IMR-90 (cell line): ENCODE measurements at regions not wholly inside any gene's neighbourhood (a gene's known extent, or its start where the extent isn't known, plus 50 kb on each side); places are given as distances from the start of the nearest gene placed in this dataset.

Source experiments
- ATAC-seq: fragments of 200-7000 bp; cut with Tn5 transposase; 2 replicates; pipeline ENCODE4 v1.9.1; 2020; ENCODE audit warnings: low read depth, mild to moderate bottlenecking, moderate library complexity
- BruUV-seq: library from RNA; stranded (reverse); fragments of 400-500 nt; replicated peaks from 2 replicates; lab custom pipeline; 2021; lab: Mats Ljungman, UMichigan
- CTCF ChIA-PET: fragments of 300-600 bp; formaldehyde crosslinking; extraction: SDS; loops from one replicate; lab custom pipeline; 2021; ENCODE audit warnings: antibody characterized with exemption; lab: Yijun Ruan, JAX
- POLR2A ChIA-PET: fragments of 300-600 bp; sonication (Branson Sonifier 250); formaldehyde crosslinking; loops from one replicate; lab custom pipeline; 2022; ENCODE audit warnings: antibody characterized with exemption; ENCODE audit not compliant: unreplicated experiment; lab: Charles Lee
- DNase-seq: peaks from one replicate; pipeline ENCODE4 v3.0.0; 2013
- H2AFZ ChIP-seq: replicated peaks from 2 replicates; pipeline ENCODE3; 2013; ENCODE audit warnings: low read length, mild to moderate bottlenecking; ENCODE audit not compliant: poor library complexity
- H2AK5ac ChIP-seq: 2 replicates; pipeline ENCODE4 v1.6.1; 2013; ENCODE audit warnings: low read depth, low read length, inconsistent platforms
- H2AK9ac ChIP-seq: replicated peaks from 2 replicates; pipeline ENCODE3; 2013; ENCODE audit warnings: mild to moderate bottlenecking, low read depth, low read length, moderate library complexity; ENCODE audit not compliant: poor library complexity
- H2BK120ac ChIP-seq: 2 replicates; pipeline ENCODE4 v1.6.1; 2013; ENCODE audit warnings: low read depth, low read length, inconsistent platforms
- H2BK15ac ChIP-seq: 3 replicates; pipeline ENCODE4 v1.6.1; 2013; ENCODE audit warnings: low read depth, low read length, inconsistent platforms
- H2BK20ac ChIP-seq: 2 replicates; pipeline ENCODE4 v1.6.1; 2013; ENCODE audit warnings: low read depth, mild to moderate bottlenecking, inconsistent platforms, low read length, moderate library complexity
- H2BK5ac ChIP-seq: 2 replicates; pipeline ENCODE4 v1.6.1; 2013; ENCODE audit warnings: mild to moderate bottlenecking, low read depth, low read length, inconsistent platforms; ENCODE audit not compliant: poor library complexity, severe bottlenecking
- H3K14ac ChIP-seq: replicated peaks from 2 replicates; pipeline ENCODE4 v1.6.1; 2013; ENCODE audit warnings: low read depth, low read length, inconsistent platforms
- H3K18ac ChIP-seq: 2 replicates; pipeline ENCODE4 v1.6.1; 2013; ENCODE audit warnings: low read depth, low read length, control low read depth
- H3K23ac ChIP-seq: 2 replicates; pipeline ENCODE4 v1.6.1; 2013; ENCODE audit warnings: low read depth, low read length, inconsistent platforms
- H3K27ac ChIP-seq: 2 replicates; pipeline ENCODE4 v1.5.1; 2013; ENCODE audit warnings: mild to moderate bottlenecking, control low read depth, low read length; ENCODE audit not compliant: insufficient read depth
- H3K27me3 ChIP-seq: 2 replicates; pipeline ENCODE4 v1.6.1; 2013; ENCODE audit warnings: low read length; ENCODE audit not compliant: control insufficient read depth, insufficient read depth
- H3K36me3 ChIP-seq: 2 replicates; pipeline ENCODE4 v1.6.1; 2013; ENCODE audit warnings: low read length, mixed read lengths; ENCODE audit not compliant: control insufficient read depth, insufficient read depth
- H3K4ac ChIP-seq: 2 replicates; pipeline ENCODE4 v1.6.1; 2013; ENCODE audit warnings: low read depth, low read length, inconsistent platforms
- H3K4me1 ChIP-seq: 2 replicates; pipeline ENCODE4 v1.6.1; 2013; ENCODE audit warnings: low read length, mixed read lengths; ENCODE audit not compliant: control insufficient read depth, insufficient read depth
- H3K4me2 ChIP-seq: 2 replicates; pipeline ENCODE4 v1.6.1; 2013; ENCODE audit warnings: low read depth, mild to moderate bottlenecking, control low read depth, low read length, moderate library complexity
- H3K4me3 ChIP-seq: 2 replicates; pipeline ENCODE4 v1.5.1; 2013; ENCODE audit warnings: low read depth, mild to moderate bottlenecking, control low read depth, low read length, moderate library complexity; ENCODE audit not compliant: insufficient read depth
- H3K56ac ChIP-seq: 2 replicates; pipeline ENCODE4 v1.6.1; 2013; ENCODE audit warnings: low read length, inconsistent platforms; ENCODE audit not compliant: insufficient read depth; ENCODE audit errors: extremely low read depth
- H3K79me1 ChIP-seq, 2 experiments: 2 replicates each; pipeline ENCODE4 v1.6.1; 2013; ENCODE audit warnings: low read length in 2 of 2, inconsistent platforms in 1 of 2, low read depth in 1 of 2
- H3K9ac ChIP-seq: 2 replicates; pipeline ENCODE4 v1.6.1; 2013; ENCODE audit warnings: low read depth, low read length, control low read depth
- H3K9me1 ChIP-seq: 2 replicates; pipeline ENCODE4 v1.6.1; 2013; ENCODE audit warnings: low read length, inconsistent platforms; ENCODE audit not compliant: insufficient read depth
- H3K9me3 ChIP-seq: 2 replicates; pipeline ENCODE4 v1.6.1; 2013; ENCODE audit warnings: low read length; ENCODE audit not compliant: control insufficient read depth, insufficient read depth
- H4K20me1 ChIP-seq: 2 replicates; pipeline ENCODE4 v1.6.1; 2013; ENCODE audit warnings: low read length, inconsistent platforms; ENCODE audit not compliant: insufficient read depth
- H4K5ac ChIP-seq: 2 replicates; pipeline ENCODE4 v1.6.1; 2013; ENCODE audit warnings: mild to moderate bottlenecking, low read depth, low read length, control low read depth
- H4K8ac ChIP-seq, 2 experiments: 2 replicates each; pipeline ENCODE4 v1.6.1; 2013; ENCODE audit warnings: low read depth in 2 of 2, low read length in 2 of 2, control low read depth in 1 of 2, inconsistent platforms in 1 of 2
- H4K91ac ChIP-seq: 2 replicates; pipeline ENCODE4 v1.6.1; 2013; ENCODE audit warnings: low read depth, low read length, inconsistent platforms; ENCODE audit not compliant: insufficient read depth
- BHLHE40 ChIP-seq: fragments of 150-350 bp; IDR thresholded peaks from 2 replicates; pipeline ENCODE4 v1.6.1; 2016; ENCODE audit warnings: mild to moderate bottlenecking, low read depth, low read length
- CEBPB ChIP-seq: IDR thresholded peaks from 2 replicates; pipeline ENCODE4 v1.6.1; 2012; ENCODE audit warnings: low read depth, low read length, improper control_type of control experiment
- CHD1 ChIP-seq: IDR thresholded peaks from 2 replicates; pipeline ENCODE4 v1.6.1; 2012; ENCODE audit warnings: low read depth, low read length, improper control_type of control experiment
- MAFK ChIP-seq: IDR thresholded peaks from 2 replicates; pipeline ENCODE4 v1.6.1; 2012; ENCODE audit warnings: low read depth, low read length, improper control_type of control experiment
- MAZ ChIP-seq: IDR thresholded peaks from 2 replicates; pipeline ENCODE4 v1.6.1; 2012; ENCODE audit warnings: low read depth, mild to moderate bottlenecking, low read length, improper control_type of control experiment, moderate library complexity, borderline replicate concordance
- MXI1 ChIP-seq: IDR thresholded peaks from 2 replicates; pipeline ENCODE4 v1.6.1; 2012; ENCODE audit warnings: low read depth, mild to moderate bottlenecking, low read length, moderate library complexity, borderline replicate concordance
- NFE2L2 ChIP-seq: fragments of 150-350 bp; IDR thresholded peaks from 2 replicates; pipeline ENCODE4 v1.6.1; 2016; ENCODE audit warnings: low read depth, mild to moderate bottlenecking, low read length
- POLR2A ChIP-seq: IDR thresholded peaks from 2 replicates; pipeline ENCODE4 v1.6.1; 2012; ENCODE audit warnings: mild to moderate bottlenecking, low read depth, low read length
- RCOR1 ChIP-seq: IDR thresholded peaks from 2 replicates; pipeline ENCODE4 v1.6.1; 2012; ENCODE audit warnings: mild to moderate bottlenecking, low read length, improper control_type of control experiment; ENCODE audit not compliant: insufficient replicate concordance
- SMC3 ChIP-seq: fragments of 150-350 bp; IDR thresholded peaks from 2 replicates; pipeline ENCODE4 v1.6.1; 2016; ENCODE audit warnings: low read depth, mild to moderate bottlenecking, antibody characterized with exemption, low read length, moderate library complexity
- WGBS, 2 experiments: methylation state at CpG; one replicate each; pipeline versions ENCODE4 v1.1.5 to v1.1.7; 2013; ENCODE audit warnings: missing lambda C conversion rate in 2 of 2; ENCODE audit not compliant: insufficient read length in 1 of 2; ENCODE audit errors: extremely low coverage in 2 of 2; 5-methylcytosine and 5-hydroxymethylcytosine counted together
- dilution Hi-C: fragments of 300-500 bp; cut with HindIII; formaldehyde crosslinking; loops from one replicate; pipeline ENCODE4 v1.14.3; 2018; ENCODE audit warnings: low sequenced_read_pairs; ENCODE audit not compliant: unreplicated experiment
- in situ Hi-C: fragments of 300-500 bp; cut with MboI; formaldehyde crosslinking; loops from 3 replicates; pipeline ENCODE4 v1.14.3; 2019; ENCODE audit warnings: low sequenced_read_pairs, inconsistent platforms, mixed read lengths
- intact Hi-C: fragments of 100-400 bp; cut with micrococcal nuclease; formaldehyde crosslinking; loops from 2 replicates; pipeline ENCODE4 v1.10.0; 2022
- TF ChIP-seq, protein P1 (sequence below): fragments of 150-350 bp; IDR thresholded peaks from 2 replicates; pipeline ENCODE4 v1.6.1; 2017; ENCODE audit warnings: mild to moderate bottlenecking, antibody characterized with exemption, low read length, low read depth
- TF ChIP-seq, protein P2 (sequence below): fragments of 150-350 bp; IDR thresholded peaks from 2 replicates; pipeline ENCODE4 v1.6.1; 2016; ENCODE audit warnings: low read depth, mild to moderate bottlenecking, low read length, moderate library complexity, borderline replicate concordance
- TF ChIP-seq, protein P3 (sequence below): conservative IDR thresholded peaks from 2 replicates; pipeline ENCODE4 v1.5.1; 2012; ENCODE audit warnings: mild to moderate bottlenecking, low read depth, low read length, improper control_type of control experiment

DNA sequence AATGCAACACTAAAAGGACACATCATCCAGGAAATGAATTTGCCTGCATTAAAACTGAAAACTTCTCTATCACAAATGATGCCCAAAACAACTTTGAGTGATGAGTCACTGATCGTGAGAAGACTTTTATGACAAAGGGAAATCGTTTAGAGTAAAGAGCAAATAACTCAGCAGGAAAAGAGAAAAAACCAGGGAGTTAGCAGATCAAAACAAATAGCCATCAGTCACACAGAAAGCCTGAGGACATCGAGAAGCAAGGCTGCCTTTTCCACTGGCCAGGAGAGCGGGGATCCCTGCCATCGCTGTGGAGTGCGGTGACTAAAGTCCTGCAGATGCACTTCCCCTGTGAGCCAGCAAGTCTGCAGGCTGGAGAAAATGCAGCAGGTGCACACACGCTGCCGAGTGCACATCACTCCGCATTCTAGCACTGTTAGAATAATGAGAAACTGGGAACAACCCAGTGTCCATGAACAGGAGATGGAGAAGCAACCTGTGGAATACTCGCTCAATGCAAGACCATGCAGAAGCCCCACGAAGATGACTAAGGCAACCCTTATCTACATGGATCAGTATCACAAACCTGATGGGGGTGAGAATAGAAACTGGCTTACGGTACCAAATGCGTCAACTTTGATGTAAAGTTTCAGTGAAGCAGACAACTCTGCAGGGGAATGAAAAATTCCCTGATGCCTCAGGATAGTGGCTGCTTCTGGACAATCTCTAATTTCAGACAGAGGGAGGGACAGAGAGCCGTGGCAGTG, 86.4 kb downstream of the NSMCE3 start:
- Histone ChIP-seq H3K56ac (no peak overlapping the region), H3K27ac (no peak overlapping the region), H3K18ac (no peak overlapping the region), H2AK9ac (no peak overlapping the region), H3K79me1 (no peaks in the 10 kb centered on the region), H2BK120ac (no peak overlapping the region), H4K20me1 (no peaks in the 10 kb centered on the region), H4K5ac (no peak overlapping the region), H3K9me1 (no peaks in the 10 kb centered on the region), H2AFZ (peak overlapping the region; percentile 48), H2AK5ac (no peak overlapping the region), H3K4me1 (no peaks in the 10 kb centered on the region), H2BK15ac (no peak overlapping the region), H3K9ac (no peak overlapping the region), H3K4ac (no peak overlapping the region), H3K23ac (no peak overlapping the region), H2BK20ac (no peak overlapping the region), H3K27me3 (peaks cover 3% of the 10 kb centered on the region; the same call in 1 of the 2 replicates), H3K14ac (no peak overlapping the region), H3K4me3 (no peak overlapping the region), H3K9me3 (no peaks in the 10 kb centered on the region), H3K36me3 (no peaks in the 10 kb centered on the region), H2BK5ac (no peak overlapping the region), H3K4me2 (no peak overlapping the region), H4K8ac (no peak overlapping the region), H4K91ac (no peak overlapping the region)
- in situ Hi-C loops (no loop called here), intact Hi-C loops (no loop called here), dilution Hi-C loops (no loop called here)
- TF ChIP-seq MAZ (no peak), POLR2A (no peak), BHLHE40 (no peak), CHD1 (no peak), SMC3 (no peak), MXI1 (no peak), NFE2L2 (no peak), MAFK (no peak), CEBPB (no peak), RCOR1 (no peak)
- TF ChIP-seq, protein P1, sequence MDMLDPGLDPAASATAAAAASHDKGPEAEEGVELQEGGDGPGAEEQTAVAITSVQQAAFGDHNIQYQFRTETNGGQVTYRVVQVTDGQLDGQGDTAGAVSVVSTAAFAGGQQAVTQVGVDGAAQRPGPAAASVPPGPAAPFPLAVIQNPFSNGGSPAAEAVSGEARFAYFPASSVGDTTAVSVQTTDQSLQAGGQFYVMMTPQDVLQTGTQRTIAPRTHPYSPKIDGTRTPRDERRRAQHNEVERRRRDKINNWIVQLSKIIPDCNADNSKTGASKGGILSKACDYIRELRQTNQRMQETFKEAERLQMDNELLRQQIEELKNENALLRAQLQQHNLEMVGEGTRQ = no peak
- TF ChIP-seq, protein P2, sequence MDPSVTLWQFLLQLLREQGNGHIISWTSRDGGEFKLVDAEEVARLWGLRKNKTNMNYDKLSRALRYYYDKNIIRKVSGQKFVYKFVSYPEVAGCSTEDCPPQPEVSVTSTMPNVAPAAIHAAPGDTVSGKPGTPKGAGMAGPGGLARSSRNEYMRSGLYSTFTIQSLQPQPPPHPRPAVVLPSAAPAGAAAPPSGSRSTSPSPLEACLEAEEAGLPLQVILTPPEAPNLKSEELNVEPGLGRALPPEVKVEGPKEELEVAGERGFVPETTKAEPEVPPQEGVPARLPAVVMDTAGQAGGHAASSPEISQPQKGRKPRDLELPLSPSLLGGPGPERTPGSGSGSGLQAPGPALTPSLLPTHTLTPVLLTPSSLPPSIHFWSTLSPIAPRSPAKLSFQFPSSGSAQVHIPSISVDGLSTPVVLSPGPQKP = no peak
- TF ChIP-seq, protein P3, sequence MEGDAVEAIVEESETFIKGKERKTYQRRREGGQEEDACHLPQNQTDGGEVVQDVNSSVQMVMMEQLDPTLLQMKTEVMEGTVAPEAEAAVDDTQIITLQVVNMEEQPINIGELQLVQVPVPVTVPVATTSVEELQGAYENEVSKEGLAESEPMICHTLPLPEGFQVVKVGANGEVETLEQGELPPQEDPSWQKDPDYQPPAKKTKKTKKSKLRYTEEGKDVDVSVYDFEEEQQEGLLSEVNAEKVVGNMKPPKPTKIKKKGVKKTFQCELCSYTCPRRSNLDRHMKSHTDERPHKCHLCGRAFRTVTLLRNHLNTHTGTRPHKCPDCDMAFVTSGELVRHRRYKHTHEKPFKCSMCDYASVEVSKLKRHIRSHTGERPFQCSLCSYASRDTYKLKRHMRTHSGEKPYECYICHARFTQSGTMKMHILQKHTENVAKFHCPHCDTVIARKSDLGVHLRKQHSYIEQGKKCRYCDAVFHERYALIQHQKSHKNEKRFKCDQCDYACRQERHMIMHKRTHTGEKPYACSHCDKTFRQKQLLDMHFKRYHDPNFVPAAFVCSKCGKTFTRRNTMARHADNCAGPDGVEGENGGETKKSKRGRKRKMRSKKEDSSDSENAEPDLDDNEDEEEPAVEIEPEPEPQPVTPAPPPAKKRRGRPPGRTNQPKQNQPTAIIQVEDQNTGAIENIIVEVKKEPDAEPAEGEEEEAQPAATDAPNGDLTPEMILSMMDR = no peak
- no peak for ATAC-seq
- ChIA-PET POLR2A (no interaction called here), CTCF (no interaction called here)
- no TSS peak for BruUV-seq
- DNase-seq = no peak
- 73% methylated on average over 5 of the region's 14 CpGs; no CpG with 5 or more reads in 1 of the 2 experiments for WGBS, 2 experiments
